OCI-LY3 (cell line): ENCODE measurements at regions not wholly inside any gene's neighbourhood (a gene's known extent, or its start where the extent isn't known, plus 50 kb on each side); places are given as distances from the start of the nearest gene placed in this dataset.

Experiments
- H2AFZ ChIP-seq: fragments of 200-600, 300-600 bp; shearing (Covaris generic); 2 replicates; pipeline ENCODE4 v1.6.0; 2014; ENCODE audit warnings: antibody characterized with exemption, low read depth, low read length
- H3K27ac ChIP-seq: fragments of 200-600, 300-600 bp; sonication (generic); 2 replicates; pipeline ENCODE4 v1.5.1; 2014; ENCODE audit warnings: mild to moderate bottlenecking, low read length, moderate library complexity, mixed read lengths
- H3K27me3 ChIP-seq: fragments of 200-600, 300-600 bp; sonication (generic); 2 replicates; pipeline ENCODE4 v1.6.1; 2014; ENCODE audit warnings: low read depth, low read length, mixed read lengths
- H3K36me3 ChIP-seq: fragments of 200-600, 300-600 bp; sonication (generic); replicated peaks from 2 replicates; pipeline ENCODE3; 2014; ENCODE audit warnings: low read depth, low read length, mixed read lengths
- H3K4me1 ChIP-seq: fragments of 300-600, 200-600 bp; sonication (generic); 2 replicates; pipeline ENCODE4 v1.6.1; 2014; ENCODE audit warnings: low read length, mixed read lengths
- H3K4me2 ChIP-seq: fragments of 200-600, 300-600 bp; sonication (generic); 2 replicates; pipeline ENCODE4 v1.6.1; 2014; ENCODE audit warnings: low read length, mixed read lengths
- H3K4me3 ChIP-seq: fragments of 300-600, 200-600 bp; sonication (generic); 2 replicates; pipeline ENCODE4 v1.5.1; 2014; ENCODE audit warnings: antibody characterized with exemption, mild to moderate bottlenecking, low read length, moderate library complexity
- H3K79me2 ChIP-seq: fragments of 300-600, 200-600 bp; shearing (Covaris generic); 2 replicates; pipeline ENCODE4 v1.6.1; 2014; ENCODE audit warnings: mild to moderate bottlenecking, low read length, mixed read lengths
- H3K9ac ChIP-seq: fragments of 300-600, 200-600 bp; shearing (Covaris generic); 2 replicates; pipeline ENCODE4 v1.6.0; 2014; ENCODE audit warnings: mild to moderate bottlenecking, low read length, moderate library complexity
- H3K9me3 ChIP-seq: fragments of 200-600, 300-600 bp; shearing (Covaris generic); 2 replicates; pipeline ENCODE4 v1.6.1; 2014; ENCODE audit warnings: low read length, mixed read lengths; ENCODE audit not compliant: insufficient read depth
- H4K20me1 ChIP-seq: fragments of 200-600, 300-600 bp; sonication (generic); 2 replicates; pipeline ENCODE4 v1.6.1; 2016; ENCODE audit warnings: low read length, mixed read lengths; ENCODE audit not compliant: insufficient read depth
- CTCF ChIP-seq: fragments of 200-600, 300-600 bp; sonication (generic); IDR thresholded peaks from 2 replicates; pipeline ENCODE4 v1.5.1; 2014; ENCODE audit warnings: antibody characterized with exemption, low read length, low read depth
- EZH2phosphoT487 ChIP-seq: fragments of 200-600 bp; shearing (Covaris generic); IDR thresholded peaks from 2 replicates; pipeline ENCODE4 v1.6.1; 2018; ENCODE audit warnings: antibody characterized with exemption, mixed run types, low read depth

- no peaks in the 10 kb centered on the region for H3K9me3 ChIP-seq
- H3K36me3 ChIP-seq = no peaks in the 10 kb centered on the region
- H3K4me1 ChIP-seq = peaks cover 3% of the 10 kb centered on the region; the same call in 1 of the 2 replicates
- no peak overlapping the region for H3K4me3 ChIP-seq
- no peak overlapping the region for H2AFZ ChIP-seq
- no peak overlapping the region for H3K9ac ChIP-seq
- no peaks in the 10 kb centered on the region for H3K27me3 ChIP-seq
- H3K4me2 ChIP-seq = no peak overlapping the region
- H3K27ac ChIP-seq = no peak overlapping the region
- no peaks in the 10 kb centered on the region for H4K20me1 ChIP-seq
- no peaks in the 10 kb centered on the region for H3K79me2 ChIP-seq
- no peak for TF ChIP-seq CTCF
- no peak for TF ChIP-seq EZH2phosphoT487
Observed at GRCh38 chr7:85508642-85509410, 322.0 kb upstream of the SEMA3D start.

- no peaks in the 10 kb centered on the region for H3K9me3 ChIP-seq
- no peak overlapping the region for H2AFZ ChIP-seq
- no peaks in the 10 kb centered on the region for H3K4me1 ChIP-seq
- no peak overlapping the region for H3K27ac ChIP-seq
- no peaks in the 10 kb centered on the region for H4K20me1 ChIP-seq
- H3K79me2 ChIP-seq = no peaks in the 10 kb centered on the region
- H3K9ac ChIP-seq = no peak overlapping the region
- H3K36me3 ChIP-seq = no peaks in the 10 kb centered on the region
- no peak for TF ChIP-seq CTCF
- no peak for TF ChIP-seq EZH2phosphoT487
- H3K27me3 ChIP-seq = no peaks in the 10 kb centered on the region
- no peak overlapping the region for H3K4me3 ChIP-seq
- no peak overlapping the region for H3K4me2 ChIP-seq
Observed at GRCh38 chr7:85498031-85498430, 311.2 kb upstream of the SEMA3D start.

- Histone ChIP-seq H3K27me3 (no peaks in the 10 kb centered on the region), H3K9me3 (no peaks in the 10 kb centered on the region), H3K79me2 (no peaks in the 10 kb centered on the region), H2AFZ (no peak overlapping the region), H3K4me1 (no peaks in the 10 kb centered on the region), H3K27ac (no peak overlapping the region), H3K4me2 (no peak overlapping the region), H3K4me3 (no peak overlapping the region), H3K36me3 (no peaks in the 10 kb centered on the region), H4K20me1 (no peaks in the 10 kb centered on the region), H3K9ac (no peak overlapping the region)
- TF ChIP-seq CTCF = no peak
- no peak for TF ChIP-seq EZH2phosphoT487
Observed at GRCh38 chr7:85489498-85489897, 302.6 kb upstream of the SEMA3D start.

- Histone ChIP-seq H3K27ac (no peak overlapping the region), H3K9me3 (no peaks in the 10 kb centered on the region)
- TF ChIP-seq CTCF (no peak), EZH2phosphoT487 (no peak)
Observed at GRCh38 chr7:85488406-85488805, 301.6 kb upstream of the SEMA3D start.

More at GRCh38 chr7:85488406-85488805, 301.6 kb upstream of the SEMA3D start:
- no peaks in the 10 kb centered on the region for H3K79me2 ChIP-seq
- no peak overlapping the region for H3K4me2 ChIP-seq
- no peaks in the 10 kb centered on the region for H4K20me1 ChIP-seq
- H3K4me3 ChIP-seq = no peak overlapping the region
- no peak overlapping the region for H2AFZ ChIP-seq
- no peaks in the 10 kb centered on the region for H3K27me3 ChIP-seq
- H3K4me1 ChIP-seq = no peaks in the 10 kb centered on the region
- H3K36me3 ChIP-seq = no peaks in the 10 kb centered on the region
- no peak overlapping the region for H3K9ac ChIP-seq
